ENCODE measurements at regions not wholly inside any gene's neighbourhood (a gene's known extent, or its start where the extent isn't known, plus 50 kb on each side); places are given as distances from the start of the nearest gene placed in this dataset.
"Not testable (repeated sequence)": the region's sequence is repeated elsewhere in the genome, so short reads cannot be mapped to it uniquely, and the experiment has no call there.

- TF ChIP-seq CTCF, EZH2phosphoT487, EZH2 (IDR thresholded peaks at IDR 0.05): not testable (repeated sequence)
These were observed 52.6 kb upstream of the GOLGA8O start for GRCh38 chr15:32508081-32508480.

All from neural progenitor cell (in vitro differentiated cells).